ENCODE measurements at regions not wholly inside any gene's neighbourhood (a gene's known extent, or its start where the extent isn't known, plus 50 kb on each side); places are given as distances from the start of the nearest gene placed in this dataset.

DNA sequence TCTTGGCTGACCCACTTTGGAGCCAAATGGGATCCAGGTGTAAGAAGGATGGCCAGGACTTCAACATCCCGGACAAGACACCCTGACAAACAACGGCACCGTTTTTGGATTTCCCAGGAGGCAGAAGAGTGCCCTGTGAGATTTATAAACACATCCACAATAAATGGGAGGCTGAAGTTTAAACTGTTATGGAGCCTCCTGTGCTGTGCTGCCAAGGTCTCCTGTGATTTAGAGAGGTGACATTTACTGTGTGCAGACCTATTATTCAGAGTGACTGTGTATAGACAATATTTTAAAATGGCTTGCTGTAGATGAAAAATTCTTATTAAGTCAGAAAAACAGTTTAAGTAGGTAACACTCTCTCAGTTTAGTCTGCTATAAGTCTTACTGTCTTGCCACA lies 401.5 kb upstream of the ETAA1 start:
- no CpG with 5 or more reads among the region's 3 CpGs for WGBS (ENCODE audit: extremely low coverage, insufficient read length, low lambda C conversion rate)
- no peaks in the 10 kb centered on the region for H4K20me1 ChIP-seq (ENCODE audit: control insufficient read depth, insufficient read depth, insufficient read length)
- DNase-seq = no peak
- H3K4me3 Mint-ChIP-seq = no peak overlapping the region
- H3K9me3 ChIP-seq (ENCODE audit: control insufficient read depth, low read depth, low read length) = no peaks in the 10 kb centered on the region
- no peak overlapping the region for H4K8ac ChIP-seq (replicated peaks; ENCODE audit: insufficient read length, low read depth, low read length)
- H2BK20ac ChIP-seq (ENCODE audit: low read depth, low read length, poor library complexity, severe bottlenecking) = no peak overlapping the region
- no peaks in the 10 kb centered on the region for H3K36me3 Mint-ChIP-seq (ENCODE audit: insufficient read depth in 1 of 3, low read depth in 3 of 3)
- no peak overlapping the region for H3K9ac ChIP-seq (ENCODE audit: extremely low read depth, insufficient read length, low read length)
- H3K79me2 ChIP-seq (ENCODE audit: insufficient read depth, low read length) = no peaks in the 10 kb centered on the region
- H3K9me3 Mint-ChIP-seq = no peaks in the 10 kb centered on the region
- H3K4me2 ChIP-seq (ENCODE audit: insufficient read depth, insufficient read length, low read length) = no peak overlapping the region
- H3K27me3 ChIP-seq (ENCODE audit: insufficient read depth, low read length) = no peaks in the 10 kb centered on the region
- no peaks in the 10 kb centered on the region for H3K23me2 ChIP-seq (ENCODE audit: insufficient read length, low read depth, low read length, poor library complexity, severe bottlenecking)
- no peak overlapping the region for H2BK120ac ChIP-seq (ENCODE audit: low read depth, low read length, poor library complexity, severe bottlenecking)
- H3K18ac ChIP-seq (ENCODE audit: insufficient read length, low read depth, low read length) = no peak overlapping the region
- no peaks in the 10 kb centered on the region for H3K4me1 Mint-ChIP-seq
- H3K79me1 ChIP-seq (ENCODE audit: insufficient read depth, low read depth, low read length, poor library complexity, severe bottlenecking) = no peaks in the 10 kb centered on the region
- H3K27ac ChIP-seq (ENCODE audit: insufficient read length, low read depth, low read length) = no peak overlapping the region
- H2BK5ac ChIP-seq (ENCODE audit: insufficient read length, low read length) = no peak overlapping the region
- no peaks in the 10 kb centered on the region for H3K4me1 ChIP-seq (ENCODE audit: insufficient read depth, low read length)
- no peak overlapping the region for H2BK12ac ChIP-seq (ENCODE audit: insufficient read length, low read depth, low read length)
- no peak overlapping the region for H4K91ac ChIP-seq (ENCODE audit: insufficient read length, low read depth, low read length)
- no peak overlapping the region for H3K27ac Mint-ChIP-seq
- TF ChIP-seq, protein P1, sequence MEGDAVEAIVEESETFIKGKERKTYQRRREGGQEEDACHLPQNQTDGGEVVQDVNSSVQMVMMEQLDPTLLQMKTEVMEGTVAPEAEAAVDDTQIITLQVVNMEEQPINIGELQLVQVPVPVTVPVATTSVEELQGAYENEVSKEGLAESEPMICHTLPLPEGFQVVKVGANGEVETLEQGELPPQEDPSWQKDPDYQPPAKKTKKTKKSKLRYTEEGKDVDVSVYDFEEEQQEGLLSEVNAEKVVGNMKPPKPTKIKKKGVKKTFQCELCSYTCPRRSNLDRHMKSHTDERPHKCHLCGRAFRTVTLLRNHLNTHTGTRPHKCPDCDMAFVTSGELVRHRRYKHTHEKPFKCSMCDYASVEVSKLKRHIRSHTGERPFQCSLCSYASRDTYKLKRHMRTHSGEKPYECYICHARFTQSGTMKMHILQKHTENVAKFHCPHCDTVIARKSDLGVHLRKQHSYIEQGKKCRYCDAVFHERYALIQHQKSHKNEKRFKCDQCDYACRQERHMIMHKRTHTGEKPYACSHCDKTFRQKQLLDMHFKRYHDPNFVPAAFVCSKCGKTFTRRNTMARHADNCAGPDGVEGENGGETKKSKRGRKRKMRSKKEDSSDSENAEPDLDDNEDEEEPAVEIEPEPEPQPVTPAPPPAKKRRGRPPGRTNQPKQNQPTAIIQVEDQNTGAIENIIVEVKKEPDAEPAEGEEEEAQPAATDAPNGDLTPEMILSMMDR (conservative IDR thresholded peaks at IDR 0.05) = no peak
- no peak overlapping the region for H3K4ac ChIP-seq (ENCODE audit: low read depth, low read length)
- no peak overlapping the region for H3K14ac ChIP-seq (ENCODE audit: insufficient read depth, low read length)
- no peak overlapping the region for H3K23ac ChIP-seq (ENCODE audit: insufficient read length, low read depth, low read length)
- H2AFZ ChIP-seq (ENCODE audit: low read length) = no peak overlapping the region
- H2BK15ac ChIP-seq (ENCODE audit: low read depth, low read length) = no peak overlapping the region
- no peak overlapping the region for H3K56ac ChIP-seq (ENCODE audit: insufficient read length, low read depth, low read length)
- no peak overlapping the region for H4K5ac ChIP-seq (ENCODE audit: insufficient read length, low read depth, low read length)
- no peak overlapping the region for H3T11ph ChIP-seq (ENCODE audit: low read length)
- H3K27me3 Mint-ChIP-seq (ENCODE audit: low read depth) = peaks cover 5% of the 10 kb centered on the region; the same call in 1 of the 2 replicates
- H2AK5ac ChIP-seq (ENCODE audit: insufficient read length, low read length) = no peak overlapping the region

Measured in H9 (cell line).